NOMO-1 treated with DMSO at 0.1 percent for 48 hours (cell line): ENCODE measurements at regions not wholly inside any gene's neighbourhood (a gene's known extent, or its start where the extent isn't known, plus 50 kb on each side); places are given as distances from the start of the nearest gene placed in this dataset.
"Not testable (repeated sequence)": the region's sequence is repeated elsewhere in the genome, so short reads cannot be mapped to it uniquely, and the experiment has no call there.

Experiments
- DNase-seq: peaks from one replicate; lab custom pipeline; 2025; ENCODE audit not compliant: unreplicated experiment; lab: John Stamatoyannopoulos, UW

DNA sequence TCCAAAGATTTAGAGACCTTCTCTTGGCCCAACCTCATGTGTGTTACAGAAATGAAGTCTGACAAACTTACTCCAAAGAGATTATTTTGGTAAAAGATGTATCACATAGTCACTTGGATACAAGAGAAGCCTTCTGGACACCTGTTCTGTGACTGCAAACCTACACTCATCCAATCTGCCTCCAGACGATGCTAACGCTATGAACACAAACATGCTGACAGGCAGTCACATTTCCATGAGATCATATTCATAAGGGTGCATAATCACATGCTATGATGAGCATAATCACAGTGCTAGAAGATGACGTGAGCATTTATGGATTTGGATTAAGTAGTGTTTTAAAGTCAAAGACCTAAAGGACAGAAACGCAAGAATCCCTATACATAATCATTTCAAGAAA lies 340.2 kb downstream of the HACE1 start:
- DNase-seq, result no peak

DNA sequence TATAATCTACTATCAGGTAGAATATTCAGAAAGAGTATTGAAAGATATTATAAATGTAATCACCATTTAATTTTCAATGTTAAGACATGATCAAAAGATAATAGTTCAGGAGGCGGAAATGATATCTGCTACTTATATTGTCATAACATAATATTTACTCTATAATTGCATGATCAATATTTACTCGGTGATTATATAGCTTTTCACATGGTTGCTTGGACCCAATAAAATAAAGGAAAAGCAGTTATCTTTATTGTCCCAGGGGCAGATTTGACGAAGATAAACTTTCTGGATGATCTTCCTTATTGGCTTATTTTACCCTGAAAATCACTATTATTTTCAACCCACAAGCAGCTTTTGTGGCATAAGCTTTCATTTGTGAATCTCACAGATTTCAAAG lies 350.4 kb downstream of the HACE1 start:
- DNase-seq, result no peak

DNA sequence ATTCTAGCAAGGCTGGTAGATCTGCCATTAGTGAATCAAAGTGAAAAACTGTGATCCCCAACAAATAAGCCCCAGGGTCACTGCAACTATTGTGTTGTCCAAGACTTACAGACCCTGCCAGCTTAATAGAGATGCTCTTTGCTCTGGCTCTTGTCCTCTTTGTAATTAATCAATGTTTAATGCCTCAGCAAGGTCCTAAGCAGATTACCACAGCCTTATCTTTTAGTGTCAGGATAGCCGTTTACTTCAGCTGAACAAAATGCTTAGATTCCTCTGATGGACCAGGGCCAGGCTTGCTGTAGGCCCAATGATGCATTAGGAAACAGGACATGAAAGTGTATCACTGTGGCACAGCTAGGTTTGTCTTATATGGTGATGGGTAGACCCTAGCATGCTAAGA lies 353.3 kb downstream of the HACE1 start:
- DNase-seq, result no peak

DNA sequence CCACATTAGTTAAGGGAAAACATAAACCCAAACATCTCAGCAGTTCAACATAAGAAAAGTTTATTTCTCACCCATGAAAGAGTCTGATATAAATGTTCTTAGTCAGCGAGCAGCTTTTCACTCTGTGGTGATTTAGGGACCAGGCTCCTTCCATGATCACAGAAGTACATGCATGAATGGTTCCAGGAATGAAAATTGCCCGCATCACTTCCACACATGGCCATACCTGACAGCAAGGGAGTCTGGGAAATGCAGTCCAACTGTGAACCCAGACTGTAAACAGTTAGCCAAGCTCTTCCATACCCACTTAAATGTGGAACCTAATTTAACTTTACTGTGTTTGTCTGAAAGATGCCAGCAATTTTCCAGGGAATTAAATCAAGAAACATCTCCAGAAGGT lies 353.9 kb downstream of the HACE1 start:
- DNase-seq, result no peak

DNA sequence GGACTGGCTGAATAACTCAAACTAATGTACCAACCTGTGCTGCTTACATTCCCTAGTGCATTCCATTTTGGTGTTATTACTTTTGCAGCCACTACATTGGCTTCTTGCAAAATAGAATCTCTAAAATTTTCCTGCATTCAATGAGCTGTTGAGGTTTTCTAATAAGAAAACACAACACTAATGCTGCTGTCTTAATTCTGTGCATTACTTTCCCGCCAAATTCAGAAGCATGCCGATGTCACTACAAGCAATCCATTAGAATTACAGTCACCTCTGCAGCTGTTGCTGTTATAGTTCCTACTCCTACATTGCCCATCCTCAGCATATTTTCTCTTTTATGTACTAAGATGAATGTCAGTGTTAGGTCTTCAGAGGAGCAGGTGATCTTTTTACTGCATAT lies 359.5 kb downstream of the HACE1 start:
- no peak for DNase-seq

DNA sequence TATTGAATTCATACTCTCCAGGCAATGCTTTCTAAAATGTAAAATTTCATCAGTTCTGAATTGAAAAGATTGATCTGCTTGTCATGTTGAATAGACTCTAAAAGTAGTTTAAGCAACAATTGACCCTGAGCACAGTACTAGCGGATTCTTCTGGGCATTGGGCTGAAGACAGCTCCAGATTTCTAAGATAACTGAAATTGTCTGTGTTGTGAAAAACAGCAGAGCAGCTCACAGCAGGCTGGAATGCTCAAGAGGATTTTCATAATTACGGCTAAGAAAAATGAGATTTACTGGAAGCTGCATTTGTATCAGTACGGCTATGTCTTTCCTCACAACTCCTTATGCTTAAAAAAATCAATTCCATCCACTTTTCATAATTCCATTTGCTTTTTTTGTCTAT lies 373.7 kb downstream of the HACE1 start:
- no peak for DNase-seq

DNA sequence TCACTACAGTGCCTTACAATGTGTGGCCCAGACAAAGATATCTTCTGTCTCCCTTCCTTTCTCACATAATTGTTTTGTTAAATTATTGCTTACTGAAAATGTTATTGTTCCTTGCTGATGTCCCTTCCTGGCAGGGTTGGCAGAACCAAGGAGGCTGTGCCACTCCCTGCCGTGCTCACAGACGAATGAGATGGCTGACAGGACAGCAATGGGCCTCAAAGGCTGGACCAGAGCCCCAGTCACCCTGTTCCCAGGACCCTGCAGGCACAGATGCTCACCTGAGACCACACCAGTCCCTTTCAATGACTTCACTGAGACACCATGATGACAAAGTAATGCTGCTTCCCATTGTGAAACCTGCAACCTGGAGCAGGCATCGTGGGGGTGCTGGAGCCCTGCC lies 375.1 kb downstream of the HACE1 start:
- no peak for DNase-seq

DNA sequence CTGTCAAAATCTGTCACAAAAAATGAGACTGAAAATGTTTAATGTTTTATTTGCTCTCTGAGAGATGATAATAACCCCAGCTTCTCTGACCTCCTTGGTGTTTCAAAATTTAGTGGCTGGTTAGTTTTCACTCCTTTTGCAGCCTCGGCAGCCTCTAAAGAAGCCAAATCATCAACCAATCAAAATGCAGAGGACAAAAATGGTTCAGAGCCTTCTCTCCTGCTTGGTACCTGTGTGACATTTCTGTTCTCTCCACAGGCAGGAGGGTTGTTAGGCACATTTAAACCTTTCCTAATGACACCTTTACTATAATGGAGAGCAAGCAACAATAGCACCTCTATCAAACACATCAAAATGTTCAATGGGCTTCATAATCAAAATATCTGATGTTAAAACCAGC lies 375.5 kb downstream of the HACE1 start:
- DNase-seq, result no peak

DNA sequence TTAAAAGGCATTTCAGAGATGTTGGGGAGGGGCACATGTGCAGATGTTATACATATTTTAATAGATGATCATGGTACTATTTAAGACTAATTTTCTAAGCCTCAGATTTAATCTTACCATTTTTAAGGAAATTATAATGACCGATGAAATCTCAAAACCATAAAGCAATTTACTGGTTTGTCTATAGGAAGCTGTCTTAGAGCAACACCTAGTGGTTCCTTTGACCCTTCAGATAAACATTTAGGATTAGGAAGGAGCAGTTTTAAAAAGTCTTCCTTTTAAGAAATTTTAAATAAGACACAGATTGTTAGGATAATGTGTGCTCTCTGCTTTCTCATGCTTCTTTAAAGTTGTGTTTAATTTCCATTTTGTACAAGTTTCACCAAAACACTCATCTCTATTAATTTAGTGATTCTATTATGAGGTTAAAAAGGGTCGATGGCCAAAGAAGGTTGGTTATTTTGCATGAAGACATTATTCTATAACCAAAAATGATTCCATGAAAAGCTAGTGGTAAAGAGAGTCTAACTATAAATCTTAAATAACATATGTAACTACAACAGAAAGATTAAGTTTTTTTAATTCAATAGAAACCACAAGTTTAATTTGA lies 376.4 kb downstream of the HACE1 start:
- DNase-seq, result peak; percentile 44

DNA sequence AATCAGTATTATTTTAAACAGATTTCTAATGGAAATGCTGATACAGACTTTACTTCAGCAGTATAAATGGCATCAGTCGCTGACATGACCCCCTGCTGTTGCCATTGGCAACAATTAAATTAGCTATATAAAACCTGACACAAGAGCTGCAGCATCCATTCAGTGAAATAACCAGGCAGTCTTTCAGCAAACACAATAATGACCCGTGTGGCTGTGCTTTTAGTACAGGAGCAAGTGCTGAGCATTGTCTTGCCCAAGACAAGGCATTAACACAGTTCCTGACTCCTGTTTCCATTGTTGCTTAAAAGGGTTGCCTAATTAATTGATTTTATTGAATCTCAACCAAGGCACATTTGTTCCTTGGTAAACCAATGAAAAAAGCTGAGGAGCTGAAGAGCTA lies 382.1 kb downstream of the HACE1 start:
- DNase-seq, result no peak

DNA sequence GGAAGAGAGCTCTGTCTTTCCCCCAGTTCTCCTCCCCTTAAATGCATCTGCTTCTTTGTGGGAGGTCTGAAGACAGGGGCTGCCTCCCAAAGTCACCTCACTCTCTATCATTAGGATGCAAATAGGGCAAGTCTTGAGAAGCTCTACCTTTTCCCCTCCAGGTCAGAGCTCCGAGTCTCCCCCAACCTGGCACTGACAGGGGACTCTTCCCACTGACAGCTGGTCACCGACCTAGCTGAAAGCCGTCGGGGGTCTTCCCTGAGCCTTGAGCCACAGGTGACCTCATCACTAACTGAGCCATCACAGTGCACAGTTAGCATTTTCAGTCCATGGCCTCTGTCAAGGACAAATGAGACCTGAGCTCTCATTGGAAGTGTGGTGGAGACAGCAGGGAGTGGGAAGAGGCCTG lies 386.7 kb downstream of the HACE1 start:
- DNase-seq, result no peak

DNA sequence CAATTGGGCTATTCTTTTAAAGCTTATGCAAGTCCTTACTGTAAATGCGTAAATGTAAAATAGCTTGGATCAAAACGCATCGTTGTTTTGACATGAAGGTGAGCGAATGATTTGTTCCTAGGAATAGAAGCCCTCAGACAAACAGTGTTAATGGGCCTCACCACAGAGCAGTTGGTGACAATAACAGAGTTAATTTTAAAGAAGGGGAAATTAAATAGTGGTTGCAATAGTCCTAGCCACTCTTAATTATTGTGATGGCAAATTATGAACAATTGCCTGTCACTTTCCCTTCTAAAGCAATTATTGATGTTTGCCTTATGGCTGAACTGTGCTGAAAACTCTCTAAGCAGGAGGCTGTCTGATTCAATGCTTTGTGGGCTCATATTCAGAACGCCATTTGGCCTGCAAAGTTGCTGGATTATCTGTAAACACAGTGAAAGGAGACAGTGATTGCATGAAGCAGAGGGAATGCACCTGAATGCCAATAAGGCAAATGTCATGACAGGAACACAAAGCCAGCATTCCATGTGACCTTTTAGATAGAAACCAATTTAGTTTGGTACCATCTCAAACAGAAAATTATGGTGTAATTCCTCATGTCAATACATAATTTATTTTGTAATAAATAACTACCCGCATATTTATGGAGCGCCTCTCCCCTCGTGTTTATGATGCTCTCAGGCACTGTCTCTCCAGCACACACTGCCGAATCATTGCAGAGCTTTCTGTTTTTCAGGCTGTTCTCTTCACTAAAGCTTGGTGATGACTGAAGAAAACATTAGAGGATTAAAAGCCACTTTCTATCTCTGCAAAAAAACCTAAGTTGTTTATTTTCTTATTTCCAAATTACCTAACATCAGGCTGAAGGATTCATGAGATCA lies 387.5 kb downstream of the HACE1 start:
- no peak for DNase-seq

DNA sequence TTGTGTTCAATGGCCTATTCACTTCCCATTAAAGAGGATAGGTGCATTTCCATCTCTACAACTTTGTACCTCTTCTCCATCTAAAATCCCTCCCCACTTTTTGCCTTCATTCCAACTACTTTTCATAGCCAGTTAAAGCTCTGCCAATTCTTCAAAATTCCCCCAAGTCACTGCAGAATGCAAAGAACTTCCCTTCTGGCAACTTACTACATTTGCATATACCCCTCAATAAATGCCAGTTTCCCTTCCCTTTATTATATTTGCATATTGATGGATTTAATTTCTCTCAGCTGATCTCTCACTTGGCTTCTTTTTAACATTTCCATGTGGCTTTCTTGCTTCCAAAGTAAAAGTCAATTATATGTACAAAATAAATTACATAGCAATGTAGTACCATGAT lies 393.4 kb downstream of the HACE1 start:
- no peak for DNase-seq

DNA sequence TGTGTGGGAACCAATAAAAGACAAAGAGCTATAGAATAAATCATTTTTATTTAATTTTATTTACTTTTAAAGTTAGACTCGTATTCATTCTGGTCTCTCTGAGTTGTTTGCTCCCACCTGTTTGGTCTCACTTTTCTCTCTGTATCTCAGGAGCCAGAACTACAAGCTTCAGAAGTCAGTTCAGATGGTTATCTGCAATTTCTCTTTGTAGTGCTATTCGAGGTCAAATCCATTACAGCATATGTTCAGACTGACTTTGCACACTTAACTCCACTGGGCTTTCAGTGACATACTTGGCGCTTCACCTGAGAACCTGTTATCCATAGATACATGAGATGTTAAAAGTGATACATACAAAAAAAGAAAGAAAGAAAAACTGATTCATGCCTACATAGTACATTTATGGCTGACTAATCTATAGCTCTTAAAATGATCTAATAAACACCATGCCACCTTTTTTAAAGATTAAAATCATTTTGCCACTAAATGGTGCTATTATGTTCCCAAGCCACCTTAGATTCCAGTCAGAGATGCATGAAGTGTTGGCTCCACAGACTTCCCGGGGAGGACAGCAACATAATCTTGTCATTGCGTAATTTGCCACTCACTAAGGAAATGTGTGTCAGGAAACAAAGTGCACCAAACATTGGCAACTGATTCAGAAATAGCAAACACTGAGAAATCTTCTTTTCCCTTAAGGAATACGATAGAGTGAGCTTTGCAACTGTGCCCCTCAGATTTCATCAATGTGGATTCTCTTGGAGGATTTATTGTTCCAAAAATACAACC lies 396.7 kb downstream of the HACE1 start:
- no peak for DNase-seq

DNA sequence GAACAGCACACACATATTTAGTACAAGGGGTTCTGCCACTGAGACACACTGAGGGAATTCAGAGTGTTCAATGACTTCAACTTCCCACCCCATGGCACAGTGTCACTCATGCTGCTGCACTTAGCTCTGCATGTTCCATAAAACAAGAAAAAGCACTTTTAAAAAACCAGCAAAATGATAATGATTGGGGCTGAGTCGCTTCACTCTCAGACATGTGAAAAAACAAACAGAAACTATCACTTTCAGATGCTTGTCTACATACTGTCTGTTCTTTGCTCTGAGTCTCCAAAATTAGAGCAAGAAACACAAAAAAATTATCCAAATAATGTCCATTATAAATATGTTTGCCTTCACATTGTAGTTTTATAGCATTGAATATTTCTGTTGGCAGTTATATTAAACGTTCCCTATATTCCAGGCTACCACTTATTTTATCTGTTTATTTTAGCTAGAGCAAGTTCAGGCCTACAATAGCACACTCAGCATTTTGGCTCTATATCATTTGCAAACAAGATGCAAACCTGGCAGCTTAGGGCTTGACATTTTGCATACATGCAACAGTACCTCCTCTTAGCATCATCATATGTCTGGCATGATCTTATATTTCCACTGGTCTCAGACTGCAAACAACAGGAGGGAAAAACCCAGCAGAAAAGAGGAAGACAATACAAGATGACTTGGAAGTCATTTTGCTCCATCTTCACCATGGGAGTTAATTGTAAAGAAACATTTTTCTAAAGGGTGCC lies 398.8 kb downstream of the HACE1 start:
- no peak for DNase-seq

DNA sequence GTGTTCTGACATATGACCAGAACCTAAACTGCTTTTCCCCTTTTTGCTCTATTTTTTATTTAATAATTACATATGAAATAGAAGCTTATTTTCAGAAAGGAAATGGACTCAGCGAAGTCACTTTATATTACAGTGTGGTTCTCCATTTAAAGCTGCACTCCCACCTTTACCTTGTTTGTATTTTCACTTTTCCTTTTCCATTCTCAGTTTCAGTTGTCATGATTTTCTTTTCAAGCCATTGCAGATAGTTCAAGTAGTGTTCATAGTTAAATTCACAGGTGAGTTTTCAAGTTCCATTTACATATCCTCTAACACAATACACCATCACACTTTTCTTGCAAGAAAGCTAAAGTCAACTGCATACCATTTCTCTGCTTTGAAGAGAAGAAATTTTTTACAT lies 400.2 kb downstream of the HACE1 start:
- no peak for DNase-seq

DNA sequence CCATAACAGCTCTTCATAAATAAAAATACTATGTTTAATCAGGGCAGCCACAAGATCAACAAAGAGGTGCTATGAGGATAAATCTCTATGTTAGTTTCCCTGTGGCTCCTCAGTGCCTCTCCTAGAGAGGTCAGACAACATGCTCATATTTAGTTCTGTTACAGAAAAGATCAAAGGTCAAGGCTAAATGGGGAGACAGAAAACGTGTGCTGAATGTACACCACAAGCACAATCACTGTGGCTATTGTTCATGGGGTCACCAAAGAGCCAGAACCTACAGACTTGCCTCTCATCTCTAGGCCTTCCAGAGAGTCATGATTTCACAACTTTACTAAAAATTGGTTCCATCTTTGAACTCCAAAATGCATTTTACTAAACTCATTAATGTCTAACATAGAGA lies 409.8 kb downstream of the HACE1 start:
- no peak for DNase-seq

DNA sequence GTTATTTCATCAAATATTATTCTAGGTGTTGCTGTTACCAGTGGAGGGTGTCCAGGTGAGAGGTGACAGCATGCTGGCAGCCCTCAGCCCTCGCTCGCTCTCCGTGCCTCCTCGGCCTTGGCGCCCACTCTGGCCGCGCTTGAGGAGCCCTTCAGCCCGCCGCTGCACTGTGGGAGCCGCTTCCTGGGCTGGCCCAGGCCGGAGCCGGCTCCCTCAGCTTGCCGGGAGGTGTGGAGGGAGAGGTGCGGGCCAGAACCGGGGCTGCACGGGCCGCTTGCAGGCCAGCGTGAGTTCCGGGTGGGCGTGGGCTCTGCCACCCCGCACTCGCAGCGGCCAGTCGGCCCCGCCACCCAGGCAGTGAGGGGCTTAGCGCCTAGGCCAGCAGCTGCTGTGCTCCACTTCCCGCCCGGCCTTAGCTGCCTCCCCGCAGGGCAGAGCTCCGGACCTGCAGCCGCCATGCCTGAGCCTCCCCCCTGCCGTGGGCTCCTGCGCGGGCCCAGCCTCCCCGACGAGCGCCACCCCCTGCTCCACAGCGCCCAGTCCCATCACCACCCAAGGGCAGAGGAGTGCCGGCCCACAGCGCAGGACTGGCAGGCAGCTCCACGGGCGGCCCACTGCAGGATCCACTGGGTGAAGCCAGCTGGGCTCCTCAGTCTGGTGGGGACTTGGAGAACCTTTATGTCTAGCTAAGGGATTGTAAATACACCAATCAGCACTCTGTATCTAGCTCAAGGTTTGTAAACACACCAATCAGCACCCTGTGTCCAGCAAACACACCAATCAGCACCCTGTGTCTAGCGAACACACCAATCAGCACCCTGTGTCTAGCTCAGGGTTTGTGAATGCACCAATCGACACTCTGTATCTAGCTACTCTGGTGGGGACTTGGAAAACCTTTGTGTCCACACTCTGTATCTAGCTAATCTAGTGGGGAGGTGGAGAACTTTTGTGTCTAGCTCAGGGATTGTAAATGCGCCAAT lies 413.3 kb downstream of the HACE1 start:
- DNase-seq, result not testable (repeated sequence)

DNA sequence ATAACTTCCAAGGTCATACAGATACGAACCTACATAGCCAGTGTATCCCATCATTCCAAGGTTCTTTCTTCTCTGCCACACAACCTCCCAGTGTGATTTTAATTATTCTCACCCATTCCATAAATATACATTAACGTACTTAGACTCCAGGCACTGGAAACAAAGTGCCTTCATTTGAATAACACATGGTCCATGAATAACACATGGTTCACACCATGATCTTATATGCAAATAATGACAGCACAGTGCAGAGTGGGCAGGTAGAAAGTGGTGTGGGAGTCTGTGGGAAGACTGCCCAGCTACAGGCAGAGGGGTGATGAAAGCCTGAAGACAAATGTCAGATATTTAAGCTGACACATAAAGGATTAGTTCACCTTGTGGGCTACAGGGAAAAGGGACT lies 425.2 kb downstream of the HACE1 start:
- no peak for DNase-seq

DNA sequence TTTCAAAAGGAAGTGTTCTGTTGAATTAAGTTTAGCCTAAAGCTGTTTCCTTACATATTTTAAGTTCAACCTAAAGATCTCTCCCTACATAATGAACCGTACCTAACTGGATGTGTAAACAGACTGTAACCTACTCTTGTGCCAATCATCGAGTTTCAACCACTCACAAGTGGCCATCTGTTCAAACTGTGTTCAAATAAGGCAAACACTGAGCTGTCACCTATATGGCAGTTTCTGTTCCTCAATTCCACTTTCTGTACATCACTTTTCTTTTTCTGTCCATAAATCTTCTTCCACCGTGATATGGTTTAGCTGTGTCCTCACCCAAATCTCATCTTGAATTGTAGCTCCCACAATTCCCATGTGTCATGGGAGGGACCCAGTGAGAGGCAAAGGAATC lies 428.6 kb downstream of the HACE1 start:
- peak; percentile 49 for DNase-seq
